OCI-LY3 (cell line): ENCODE measurements at regions not wholly inside any gene's neighbourhood (a gene's known extent, or its start where the extent isn't known, plus 50 kb on each side); places are given as distances from the start of the nearest gene placed in this dataset.

Source experiments
- H2AFZ ChIP-seq: fragments of 200-600, 300-600 bp; shearing (Covaris generic); 2 replicates; pipeline ENCODE4 v1.6.0; 2014; ENCODE audit warnings: antibody characterized with exemption, low read depth, low read length
- H3K27ac ChIP-seq: fragments of 200-600, 300-600 bp; sonication (generic); 2 replicates; pipeline ENCODE4 v1.5.1; 2014; ENCODE audit warnings: mild to moderate bottlenecking, low read length, moderate library complexity, mixed read lengths
- H3K27me3 ChIP-seq: fragments of 200-600, 300-600 bp; sonication (generic); 2 replicates; pipeline ENCODE4 v1.6.1; 2014; ENCODE audit warnings: low read depth, low read length, mixed read lengths
- H3K36me3 ChIP-seq: fragments of 200-600, 300-600 bp; sonication (generic); replicated peaks from 2 replicates; pipeline ENCODE3; 2014; ENCODE audit warnings: low read depth, low read length, mixed read lengths
- H3K4me1 ChIP-seq: fragments of 300-600, 200-600 bp; sonication (generic); 2 replicates; pipeline ENCODE4 v1.6.1; 2014; ENCODE audit warnings: low read length, mixed read lengths
- H3K4me2 ChIP-seq: fragments of 200-600, 300-600 bp; sonication (generic); 2 replicates; pipeline ENCODE4 v1.6.1; 2014; ENCODE audit warnings: low read length, mixed read lengths
- H3K4me3 ChIP-seq: fragments of 300-600, 200-600 bp; sonication (generic); 2 replicates; pipeline ENCODE4 v1.5.1; 2014; ENCODE audit warnings: antibody characterized with exemption, mild to moderate bottlenecking, low read length, moderate library complexity
- H3K79me2 ChIP-seq: fragments of 300-600, 200-600 bp; shearing (Covaris generic); 2 replicates; pipeline ENCODE4 v1.6.1; 2014; ENCODE audit warnings: mild to moderate bottlenecking, low read length, mixed read lengths
- H3K9ac ChIP-seq: fragments of 300-600, 200-600 bp; shearing (Covaris generic); 2 replicates; pipeline ENCODE4 v1.6.0; 2014; ENCODE audit warnings: mild to moderate bottlenecking, low read length, moderate library complexity
- H3K9me3 ChIP-seq: fragments of 200-600, 300-600 bp; shearing (Covaris generic); 2 replicates; pipeline ENCODE4 v1.6.1; 2014; ENCODE audit warnings: low read length, mixed read lengths; ENCODE audit not compliant: insufficient read depth
- H4K20me1 ChIP-seq: fragments of 200-600, 300-600 bp; sonication (generic); 2 replicates; pipeline ENCODE4 v1.6.1; 2016; ENCODE audit warnings: low read length, mixed read lengths; ENCODE audit not compliant: insufficient read depth
- EZH2phosphoT487 ChIP-seq: fragments of 200-600 bp; shearing (Covaris generic); IDR thresholded peaks from 2 replicates; pipeline ENCODE4 v1.6.1; 2018; ENCODE audit warnings: antibody characterized with exemption, mixed run types, low read depth
- TF ChIP-seq, protein P1 (sequence below): fragments of 200-600, 300-600 bp; sonication (generic); IDR thresholded peaks from 2 replicates; pipeline ENCODE4 v1.5.1; 2014; ENCODE audit warnings: antibody characterized with exemption, low read length, low read depth

DNA sequence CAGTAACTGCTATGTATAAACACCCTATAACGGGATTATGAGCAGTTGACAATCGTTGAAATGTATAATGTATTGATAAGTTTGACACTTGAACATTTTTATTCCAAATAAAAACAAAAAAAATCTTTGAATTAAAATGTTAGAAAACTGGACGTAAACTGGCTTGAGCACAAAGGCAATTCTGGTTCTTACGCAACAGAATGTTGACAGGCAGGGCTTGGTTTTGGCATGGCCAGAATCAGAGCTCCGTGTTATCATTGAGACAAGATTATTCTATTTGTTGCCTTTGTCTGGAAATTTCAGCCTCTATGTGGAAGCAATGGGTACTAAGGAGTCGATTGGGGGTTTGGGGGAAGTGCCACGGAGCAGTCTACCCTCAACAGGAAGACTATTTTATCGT lies 1028.6 kb upstream of the ZEB2 start:
- Histone ChIP-seq H3K4me2 (no peak overlapping the region), H3K4me3 (no peak overlapping the region), H3K79me2 (no peaks in the 10 kb centered on the region), H2AFZ (no peak overlapping the region), H3K9ac (no peak overlapping the region), H3K27me3 (no peaks in the 10 kb centered on the region), H3K36me3 (no peaks in the 10 kb centered on the region), H3K9me3 (no peaks in the 10 kb centered on the region), H3K27ac (no peak overlapping the region), H4K20me1 (no peaks in the 10 kb centered on the region), H3K4me1 (no peaks in the 10 kb centered on the region)
- TF ChIP-seq EZH2phosphoT487 = no peak
- TF ChIP-seq, protein P1, sequence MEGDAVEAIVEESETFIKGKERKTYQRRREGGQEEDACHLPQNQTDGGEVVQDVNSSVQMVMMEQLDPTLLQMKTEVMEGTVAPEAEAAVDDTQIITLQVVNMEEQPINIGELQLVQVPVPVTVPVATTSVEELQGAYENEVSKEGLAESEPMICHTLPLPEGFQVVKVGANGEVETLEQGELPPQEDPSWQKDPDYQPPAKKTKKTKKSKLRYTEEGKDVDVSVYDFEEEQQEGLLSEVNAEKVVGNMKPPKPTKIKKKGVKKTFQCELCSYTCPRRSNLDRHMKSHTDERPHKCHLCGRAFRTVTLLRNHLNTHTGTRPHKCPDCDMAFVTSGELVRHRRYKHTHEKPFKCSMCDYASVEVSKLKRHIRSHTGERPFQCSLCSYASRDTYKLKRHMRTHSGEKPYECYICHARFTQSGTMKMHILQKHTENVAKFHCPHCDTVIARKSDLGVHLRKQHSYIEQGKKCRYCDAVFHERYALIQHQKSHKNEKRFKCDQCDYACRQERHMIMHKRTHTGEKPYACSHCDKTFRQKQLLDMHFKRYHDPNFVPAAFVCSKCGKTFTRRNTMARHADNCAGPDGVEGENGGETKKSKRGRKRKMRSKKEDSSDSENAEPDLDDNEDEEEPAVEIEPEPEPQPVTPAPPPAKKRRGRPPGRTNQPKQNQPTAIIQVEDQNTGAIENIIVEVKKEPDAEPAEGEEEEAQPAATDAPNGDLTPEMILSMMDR = no peak

DNA sequence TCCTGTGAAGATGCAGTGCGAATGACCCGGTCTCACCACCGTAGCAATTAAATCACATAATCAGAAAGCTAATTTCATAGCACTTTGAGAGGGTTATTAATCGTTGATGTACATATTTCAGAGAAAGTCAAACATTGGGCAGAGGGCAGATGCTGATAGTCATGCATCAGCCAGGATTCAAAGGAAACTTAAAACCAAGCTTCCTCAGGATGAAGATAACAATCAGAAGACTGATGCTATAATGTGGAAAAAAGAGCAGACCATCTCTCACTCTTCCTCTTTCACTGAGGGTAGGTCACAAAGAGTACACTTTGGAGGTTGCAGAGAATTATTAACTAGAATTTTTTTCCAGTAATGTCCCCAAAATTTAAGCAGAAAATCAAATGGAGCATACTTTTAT lies 1027.7 kb upstream of the ZEB2 start:
- Histone ChIP-seq H2AFZ (no peak overlapping the region), H3K27ac (no peak overlapping the region), H3K4me1 (no peaks in the 10 kb centered on the region), H3K4me2 (no peak overlapping the region), H3K36me3 (no peaks in the 10 kb centered on the region), H3K4me3 (no peak overlapping the region), H3K27me3 (no peaks in the 10 kb centered on the region), H3K9me3 (no peaks in the 10 kb centered on the region), H3K79me2 (no peaks in the 10 kb centered on the region), H4K20me1 (no peaks in the 10 kb centered on the region), H3K9ac (no peak overlapping the region)
- no peak for TF ChIP-seq EZH2phosphoT487
- TF ChIP-seq, protein P1 = no peak

DNA sequence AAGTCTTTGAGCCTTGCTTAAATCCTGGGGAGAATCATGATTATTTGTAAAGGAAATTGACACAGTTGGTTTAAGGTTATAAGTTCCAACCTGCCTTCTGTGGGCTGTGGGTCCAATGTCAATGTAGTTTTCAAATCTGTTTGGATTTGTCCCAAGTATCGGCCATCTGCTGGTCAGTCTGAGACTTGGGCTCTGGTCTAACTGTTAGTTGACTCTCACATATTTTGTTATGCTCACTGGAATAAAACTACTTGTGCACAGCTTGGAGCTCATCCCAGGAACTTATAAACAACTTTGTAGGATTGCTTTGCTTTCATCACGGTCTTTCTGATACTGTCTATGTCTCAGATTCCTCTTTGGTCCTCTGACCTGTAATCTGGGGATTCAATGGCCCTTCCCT lies 1026.2 kb upstream of the ZEB2 start:
- no peaks in the 10 kb centered on the region for H3K4me1 ChIP-seq
- no peak overlapping the region for H3K27ac ChIP-seq
- no peak overlapping the region for H3K9ac ChIP-seq
- no peaks in the 10 kb centered on the region for H4K20me1 ChIP-seq
- TF ChIP-seq EZH2phosphoT487 = no peak
- TF ChIP-seq, protein P1 = no peak
- no peak overlapping the region for H3K4me3 ChIP-seq
- H3K4me2 ChIP-seq = no peak overlapping the region
- no peaks in the 10 kb centered on the region for H3K36me3 ChIP-seq
- no peaks in the 10 kb centered on the region for H3K79me2 ChIP-seq
- no peak overlapping the region for H2AFZ ChIP-seq
- no peaks in the 10 kb centered on the region for H3K27me3 ChIP-seq
- no peaks in the 10 kb centered on the region for H3K9me3 ChIP-seq

DNA sequence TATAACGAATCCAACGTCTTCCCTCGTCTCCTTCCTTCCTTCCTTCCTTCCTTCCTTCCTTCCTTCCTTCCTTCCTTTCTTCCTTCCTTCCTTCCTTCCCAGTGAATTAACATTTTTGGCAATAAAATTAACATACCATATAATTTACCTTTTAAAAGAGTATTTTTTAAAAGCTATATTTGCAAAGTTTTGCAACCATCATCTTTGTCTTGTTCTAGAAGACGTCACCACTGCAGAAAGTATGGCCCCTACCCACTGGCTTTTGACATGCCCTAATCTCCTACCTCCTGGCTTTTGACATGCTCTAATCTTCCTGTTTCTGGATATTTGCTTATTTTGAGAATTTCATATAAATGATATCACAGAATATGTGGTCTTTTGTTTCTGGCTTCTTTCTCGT lies 1023.9 kb upstream of the ZEB2 start:
- no peak for TF ChIP-seq EZH2phosphoT487
- TF ChIP-seq, protein P1 = no peak
- no peak overlapping the region for H3K27ac ChIP-seq
- H3K27me3 ChIP-seq = no peaks in the 10 kb centered on the region
- no peaks in the 10 kb centered on the region for H3K4me1 ChIP-seq
- no peaks in the 10 kb centered on the region for H3K9me3 ChIP-seq
- no peaks in the 10 kb centered on the region for H4K20me1 ChIP-seq
- H3K4me2 ChIP-seq = no peak overlapping the region
- H3K9ac ChIP-seq = no peak overlapping the region
- no peaks in the 10 kb centered on the region for H3K79me2 ChIP-seq
- no peaks in the 10 kb centered on the region for H3K36me3 ChIP-seq
- H2AFZ ChIP-seq = no peak overlapping the region
- H3K4me3 ChIP-seq = no peak overlapping the region
